ENCODE measurements at regions not wholly inside any gene's neighbourhood (a gene's known extent, or its start where the extent isn't known, plus 50 kb on each side); places are given as distances from the start of the nearest gene placed in this dataset.

- TF ChIP-seq ZNF2 (tag by site-specific recombination; IDR thresholded peaks at IDR 0.05) (no peak), ZNF423 (tag by site-specific recombination; IDR thresholded peaks at IDR 0.05) (no peak), ZSCAN18 (tag by site-specific recombination; IDR thresholded peaks at IDR 0.05) (no peak), ZNF280C (tag by site-specific recombination; IDR thresholded peaks at IDR 0.05) (no peak), BCL11A (tag by site-specific recombination; IDR thresholded peaks at IDR 0.05; ENCODE audit: low read depth) (no peak), ZNF529 (tag by site-specific recombination; IDR thresholded peaks at IDR 0.05; ENCODE audit: insufficient replicate concordance) (no peak), ZBTB44 (tag by site-specific recombination; IDR thresholded peaks at IDR 0.05) (no peak), ZNF513 (tag by site-specific recombination; IDR thresholded peaks at IDR 0.05) (no peak), ZNF623 (tag by site-specific recombination; IDR thresholded peaks at IDR 0.05) (no peak), ZNF211 (tag by site-specific recombination; IDR thresholded peaks at IDR 0.05; ENCODE audit: low read depth) (no peak)
These were observed 314.2 kb upstream of the PRICKLE1 start (continued) for GRCh38 chr12:42903736-42904135.

- CTCF ChIA-PET = no interaction called here
- no peak for TF ChIP-seq ZNF843 (tag by site-specific recombination; IDR thresholded peaks at IDR 0.05)
- no peak for TF ChIP-seq ZNF626 (tag by site-specific recombination; IDR thresholded peaks at IDR 0.05)
- no peak for TF ChIP-seq ZNF664 (tag by site-specific recombination; IDR thresholded peaks at IDR 0.05)
- no peak for TF ChIP-seq SP7 (tag by site-specific recombination; IDR thresholded peaks at IDR 0.05)
- TF ChIP-seq ZNF433 (tag by site-specific recombination; IDR thresholded peaks at IDR 0.05; ENCODE audit: low read depth) = no peak
- TF ChIP-seq ZNF791 (tag by site-specific recombination; IDR thresholded peaks at IDR 0.05) = no peak
- no peak for TF ChIP-seq ZNF580 (tag by site-specific recombination; IDR thresholded peaks at IDR 0.05)
- no peak for TF ChIP-seq ZNF660 (tag by site-specific recombination; IDR thresholded peaks at IDR 0.05)
- TF ChIP-seq ZNF24 (tag by site-specific recombination; IDR thresholded peaks at IDR 0.05) = no peak
- no peak for TF ChIP-seq ZNF639 (tag by site-specific recombination; IDR thresholded peaks at IDR 0.05)
- no peak for TF ChIP-seq PATZ1 (tag by site-specific recombination; IDR thresholded peaks at IDR 0.05)
- TF ChIP-seq ZNF324 (tag by site-specific recombination; IDR thresholded peaks at IDR 0.05) = no peak
- TF ChIP-seq MZF1 (tag by site-specific recombination; IDR thresholded peaks at IDR 0.05; ENCODE audit: borderline replicate concordance) = no peak
- no peak for TF ChIP-seq ZNF132 (tag by site-specific recombination; IDR thresholded peaks at IDR 0.05; ENCODE audit: borderline replicate concordance)
- TF ChIP-seq TRIM28 (IDR thresholded peaks at IDR 0.05; ENCODE audit: borderline replicate concordance, low read length) = no peak
- no peak for TF ChIP-seq ZNF514 (tag by site-specific recombination; IDR thresholded peaks at IDR 0.05)
- no peak for TF ChIP-seq ZNF629 (tag by site-specific recombination; IDR thresholded peaks at IDR 0.05)
- POLR2A ChIA-PET = no interaction called here
These were observed 312.5 kb upstream of the PRICKLE1 start for GRCh38 chr12:42902001-42902400.

More at GRCh38 chr12:42902001-42902400, 312.5 kb upstream of the PRICKLE1 start:
- H3K9me3 ChIP-seq (ENCODE audit: control insufficient read depth, insufficient read depth, low read depth, low read length) = no peaks in the 10 kb centered on the region
- no peaks in the 10 kb centered on the region for H3K36me3 ChIP-seq (ENCODE audit: control insufficient read depth in 2 of 2, insufficient read depth in 1 of 2, low read length in 2 of 2)
- H3K4me1 ChIP-seq (ENCODE audit: control insufficient read depth, insufficient read depth, low read length) = no peaks in the 10 kb centered on the region
- no peak overlapping the region for H3K4me3 ChIP-seq (ENCODE audit: low read depth, low read length)
- H3K27ac ChIP-seq (ENCODE audit: extremely low read depth, low read depth, low read length) = no peak overlapping the region
